Neural crest cell (in vitro differentiated cells): ENCODE measurements at regions not wholly inside any gene's neighbourhood (a gene's known extent, or its start where the extent isn't known, plus 50 kb on each side); places are given as distances from the start of the nearest gene placed in this dataset.
A peak's percentile ranks its signal among the peaks of the same experiment; 100 is the strongest.

Source experiments
- DNase-seq: peaks from one replicate; pipeline ENCODE4 v3.0.0; 2021; ENCODE audit warnings: low read depth, mixed read lengths, low spot score
- H3K27ac Mint-ChIP-seq: one replicate; pipeline ENCODE4 v1.8.0; 2021; ENCODE audit warnings: mild to moderate bottlenecking, mixed read lengths; ENCODE audit not compliant: unreplicated experiment
- H3K27me3 Mint-ChIP-seq: 2 replicates; pipeline ENCODE4 v1.8.0; 2021; ENCODE audit warnings: low read depth, mild to moderate bottlenecking, mixed read lengths
- H3K36me3 Mint-ChIP-seq: 2 replicates; pipeline ENCODE4 v1.8.0; 2021; ENCODE audit warnings: low read depth, mild to moderate bottlenecking, mixed read lengths
- H3K4me1 Mint-ChIP-seq: 2 replicates; pipeline ENCODE4 v1.8.0; 2021; ENCODE audit warnings: mixed read lengths
- H3K4me3 Mint-ChIP-seq: one replicate; pipeline ENCODE4 v1.8.0; 2021; ENCODE audit warnings: mild to moderate bottlenecking, mixed read lengths
- H3K9me3 Mint-ChIP-seq: 2 replicates; pipeline ENCODE4 v1.8.0; 2021; ENCODE audit warnings: mixed read lengths
- TF ChIP-seq, protein P1 (sequence below): fragments of 200-600 bp; sonication (generic); conservative IDR thresholded peaks from 2 replicates; pipeline ENCODE4 v1.5.0; 2021; ENCODE audit warnings: antibody characterized with exemption, mild to moderate bottlenecking

DNA sequence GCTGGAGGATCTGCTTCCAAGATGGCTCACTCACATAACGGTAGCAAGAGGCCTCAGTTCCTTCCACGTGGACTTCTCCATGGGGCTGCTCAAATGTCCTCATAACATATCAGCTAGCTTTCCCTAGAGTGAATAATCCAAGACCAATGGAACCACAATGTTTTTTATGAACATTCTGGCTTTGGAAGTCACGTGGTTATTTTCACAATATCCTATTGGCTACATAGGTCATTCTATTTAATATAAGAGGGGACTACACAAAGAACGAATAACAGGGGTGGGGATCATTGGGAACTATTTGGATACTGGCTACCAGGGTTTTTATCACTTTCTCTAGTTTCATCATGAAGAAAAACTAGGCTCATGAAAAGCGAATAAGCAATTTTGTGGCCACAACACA is 81.4 kb downstream of the ZNF622 start:
- TF ChIP-seq, protein P1, sequence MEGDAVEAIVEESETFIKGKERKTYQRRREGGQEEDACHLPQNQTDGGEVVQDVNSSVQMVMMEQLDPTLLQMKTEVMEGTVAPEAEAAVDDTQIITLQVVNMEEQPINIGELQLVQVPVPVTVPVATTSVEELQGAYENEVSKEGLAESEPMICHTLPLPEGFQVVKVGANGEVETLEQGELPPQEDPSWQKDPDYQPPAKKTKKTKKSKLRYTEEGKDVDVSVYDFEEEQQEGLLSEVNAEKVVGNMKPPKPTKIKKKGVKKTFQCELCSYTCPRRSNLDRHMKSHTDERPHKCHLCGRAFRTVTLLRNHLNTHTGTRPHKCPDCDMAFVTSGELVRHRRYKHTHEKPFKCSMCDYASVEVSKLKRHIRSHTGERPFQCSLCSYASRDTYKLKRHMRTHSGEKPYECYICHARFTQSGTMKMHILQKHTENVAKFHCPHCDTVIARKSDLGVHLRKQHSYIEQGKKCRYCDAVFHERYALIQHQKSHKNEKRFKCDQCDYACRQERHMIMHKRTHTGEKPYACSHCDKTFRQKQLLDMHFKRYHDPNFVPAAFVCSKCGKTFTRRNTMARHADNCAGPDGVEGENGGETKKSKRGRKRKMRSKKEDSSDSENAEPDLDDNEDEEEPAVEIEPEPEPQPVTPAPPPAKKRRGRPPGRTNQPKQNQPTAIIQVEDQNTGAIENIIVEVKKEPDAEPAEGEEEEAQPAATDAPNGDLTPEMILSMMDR, result no peak
- no peaks in the 10 kb centered on the region for H3K9me3 Mint-ChIP-seq
- no peaks in the 10 kb centered on the region for H3K4me1 Mint-ChIP-seq
- H3K27ac Mint-ChIP-seq, result no peak overlapping the region
- no peak overlapping the region for H3K4me3 Mint-ChIP-seq
- DNase-seq, result no peak
- H3K27me3 Mint-ChIP-seq, result peaks cover 11% of the 10 kb centered on the region
- H3K36me3 Mint-ChIP-seq, result no peaks in the 10 kb centered on the region

DNA sequence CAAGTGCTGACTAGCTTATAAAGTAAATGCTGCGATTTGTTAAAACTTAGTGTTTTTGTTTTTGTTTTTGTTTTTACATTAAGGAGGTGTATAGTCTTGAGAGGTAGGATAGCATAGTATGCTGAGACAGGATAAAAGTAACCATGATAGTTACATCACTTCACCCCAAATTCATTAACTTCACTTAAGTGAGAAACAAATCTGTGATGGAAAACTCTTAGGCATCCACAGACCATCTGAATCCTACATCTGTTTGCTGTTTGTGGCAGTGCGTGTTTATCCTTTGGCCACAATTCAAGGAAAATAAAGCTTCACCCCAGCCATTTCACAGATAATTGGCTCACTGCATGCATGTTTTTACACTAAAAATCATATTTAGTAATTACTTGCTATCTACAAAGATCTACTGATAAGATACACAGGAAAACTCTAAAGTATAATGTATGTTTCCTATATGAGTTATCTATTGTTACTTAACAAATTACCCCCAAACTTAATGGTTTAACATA is 82.0 kb downstream of the ZNF622 start:
- Mint-ChIP-seq H3K4me1 (no peaks in the 10 kb centered on the region), H3K36me3 (no peaks in the 10 kb centered on the region), H3K27ac (no peak overlapping the region), H3K9me3 (no peaks in the 10 kb centered on the region), H3K27me3 (peaks cover 11% of the 10 kb centered on the region), H3K4me3 (no peak overlapping the region)
- TF ChIP-seq, protein P1, result no peak
- DNase-seq, result no peak

DNA sequence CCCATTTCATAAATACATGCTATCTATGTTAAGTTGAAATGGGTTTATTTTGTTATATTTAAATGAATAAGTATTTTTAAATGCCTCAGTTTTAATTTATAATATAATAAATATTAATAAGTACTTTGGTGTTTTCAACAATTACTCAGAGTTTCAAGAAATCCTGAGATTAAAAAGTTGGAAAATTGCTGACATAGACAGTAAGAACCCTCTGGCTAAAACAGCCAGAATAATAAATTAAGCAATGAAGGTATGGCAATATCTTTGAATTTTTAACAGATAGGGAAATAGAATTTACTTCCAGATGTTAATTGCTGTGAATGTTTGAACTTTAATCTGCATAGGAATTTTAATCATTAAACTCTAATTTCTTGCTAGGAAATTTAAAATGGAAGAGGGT is 83.6 kb downstream of the ZNF622 start:
- no peaks in the 10 kb centered on the region for H3K4me1 Mint-ChIP-seq
- no peak overlapping the region for H3K4me3 Mint-ChIP-seq
- H3K27ac Mint-ChIP-seq, result no peak overlapping the region
- no peaks in the 10 kb centered on the region for H3K36me3 Mint-ChIP-seq
- no peaks in the 10 kb centered on the region for H3K9me3 Mint-ChIP-seq
- TF ChIP-seq, protein P1, result no peak
- peaks cover 12% of the 10 kb centered on the region for H3K27me3 Mint-ChIP-seq
- DNase-seq, result no peak

DNA sequence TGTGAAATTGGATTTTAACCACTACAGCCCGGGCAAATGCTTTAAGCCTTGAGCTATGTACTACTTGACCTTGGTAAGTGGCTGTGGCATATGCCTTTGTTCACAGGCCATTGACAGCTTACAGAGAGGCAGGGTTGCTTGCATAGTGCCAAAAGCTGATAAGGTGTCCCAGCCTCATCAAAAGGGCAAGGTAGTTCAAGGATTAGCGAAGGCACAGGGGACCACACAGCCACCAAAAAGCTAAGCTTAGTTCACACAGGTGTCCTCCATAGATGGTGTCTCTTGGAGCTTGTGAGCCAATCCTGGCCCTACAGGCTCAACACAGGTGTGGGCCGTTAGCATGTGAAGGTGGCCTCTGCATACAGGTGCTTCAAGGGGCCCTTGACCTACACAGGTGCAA is 86.8 kb downstream of the ZNF622 start:
- TF ChIP-seq, protein P1, result no peak
- DNase-seq, result no peak
- Mint-ChIP-seq H3K27ac (no peak overlapping the region), H3K9me3 (no peaks in the 10 kb centered on the region), H3K4me1 (no peaks in the 10 kb centered on the region), H3K27me3 (peaks cover 12% of the 10 kb centered on the region), H3K36me3 (no peaks in the 10 kb centered on the region), H3K4me3 (no peak overlapping the region)

DNA sequence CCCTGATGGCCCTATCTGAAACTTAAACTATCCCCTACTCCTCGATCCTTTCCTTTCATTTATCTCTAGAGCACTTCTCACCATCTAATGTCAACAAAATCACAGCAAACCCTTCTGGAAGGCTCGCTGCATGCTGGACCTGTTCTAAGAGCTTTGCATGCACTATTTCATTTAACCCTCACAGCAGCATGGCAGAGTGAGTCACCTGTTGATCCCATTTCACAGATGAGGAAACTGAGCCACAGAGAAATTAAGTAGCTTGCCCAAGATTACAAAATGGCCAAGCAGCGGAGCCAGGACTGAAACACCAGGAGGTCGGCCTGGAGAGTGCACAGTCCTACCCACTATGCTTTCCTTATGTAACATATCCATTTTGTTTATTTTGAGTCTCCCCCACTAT is 93.1 kb downstream of the ZNF622 start:
- H3K36me3 Mint-ChIP-seq, result no peaks in the 10 kb centered on the region
- no peak overlapping the region for H3K4me3 Mint-ChIP-seq
- H3K9me3 Mint-ChIP-seq, result peaks cover 3% of the 10 kb centered on the region
- TF ChIP-seq, protein P1, result no peak
- H3K27me3 Mint-ChIP-seq, result peaks cover 12% of the 10 kb centered on the region
- H3K27ac Mint-ChIP-seq, result peak overlapping the region; percentile 7
- no peak for DNase-seq
- H3K4me1 Mint-ChIP-seq, result no peaks in the 10 kb centered on the region

DNA sequence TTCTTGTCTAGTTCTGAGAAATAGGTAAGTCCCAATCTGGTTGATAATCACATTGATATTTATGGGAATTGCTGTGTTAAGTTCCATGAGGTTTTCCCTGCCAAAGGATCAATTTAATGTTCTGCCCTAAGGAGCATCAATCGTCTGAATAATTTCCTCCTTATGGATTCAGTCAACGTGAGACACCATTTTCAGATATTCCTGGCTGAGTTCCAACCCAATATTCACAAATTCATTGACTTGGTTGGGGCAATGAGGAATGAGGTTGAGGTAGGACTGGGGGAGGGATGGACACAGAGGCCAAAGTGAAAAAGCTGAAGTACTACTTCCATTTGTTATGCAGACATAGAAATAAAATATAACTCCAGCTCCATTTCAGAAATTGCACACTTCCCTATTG is 99.1 kb downstream of the ZNF622 start:
- TF ChIP-seq, protein P1, result no peak
- Mint-ChIP-seq H3K4me1 (no peaks in the 10 kb centered on the region), H3K36me3 (no peaks in the 10 kb centered on the region), H3K9me3 (no peaks in the 10 kb centered on the region), H3K4me3 (no peak overlapping the region), H3K27ac (no peak overlapping the region), H3K27me3 (peaks cover 4% of the 10 kb centered on the region)
- no peak for DNase-seq
